Colonic mucosa (tissue), 4 donors: ENCODE measurements at regions not wholly inside any gene's neighbourhood (a gene's known extent, or its start where the extent isn't known, plus 50 kb on each side); places are given as distances from the start of the nearest gene placed in this dataset.

Source experiments
- DNase-seq: peaks from one replicate; pipeline ENCODE4 v3.0.0-alpha.2; 2020
- H3K27ac ChIP-seq: fragments of 200-600 bp; one replicate; pipeline ENCODE4 v1.8.0; 2021
- H3K27me3 ChIP-seq: fragments of 200-600 bp; one replicate; pipeline ENCODE4 v1.8.0; 2021
- H3K36me3 ChIP-seq: fragments of 200-600 bp; one replicate; pipeline ENCODE4 v1.8.0; 2021
- H3K4me1 ChIP-seq: fragments of 200-600 bp; one replicate; pipeline ENCODE4 v1.8.0; 2021; ENCODE audit warnings: mild to moderate bottlenecking
- H3K4me3 ChIP-seq: fragments of 200-600 bp; one replicate; pipeline ENCODE4 v1.8.0; 2021
- H3K9ac ChIP-seq, 2 donors: one replicate each; pipeline ENCODE4 v1.7.0; 2013; ENCODE audit warnings: control low read depth in 2 of 2, low read depth in 2 of 2, low read length in 2 of 2
- H3K9me3 ChIP-seq: fragments of 200-600 bp; one replicate; pipeline ENCODE4 v1.8.0; 2021
- CTCF ChIP-seq: fragments of 200-600 bp; IDR thresholded peaks from one replicate; pipeline ENCODE4 v1.8.0; 2022; ENCODE audit warnings: antibody characterized with exemption, mild to moderate bottlenecking
- intact Hi-C: fragments of 100-400 bp; cut with DNase I; formaldehyde crosslinking; loops from one replicate; pipeline ENCODE4 v1.14.1; 2022
- donor health status: healthy.
- donor health status: DM: no; HTN: no; CAD: no.
- donor health status: DM: no; HTN: no; CAD: no.

- no peaks in the 10 kb centered on the region for H3K36me3 ChIP-seq
- no peak overlapping the region for H3K4me3 ChIP-seq
- H3K27ac ChIP-seq = no peak overlapping the region
- DNase-seq = no peak
- H3K9ac ChIP-seq = no peak overlapping the region
- no peak for TF ChIP-seq CTCF
- intact Hi-C loops = no loop called here
- no peaks in the 10 kb centered on the region for H3K27me3 ChIP-seq
- H3K4me1 ChIP-seq = no peaks in the 10 kb centered on the region
- no peaks in the 10 kb centered on the region for H3K9me3 ChIP-seq
Measured at GRCh38 chr4:127410201-127410600, 222.6 kb upstream of the INTU start.

DNA sequence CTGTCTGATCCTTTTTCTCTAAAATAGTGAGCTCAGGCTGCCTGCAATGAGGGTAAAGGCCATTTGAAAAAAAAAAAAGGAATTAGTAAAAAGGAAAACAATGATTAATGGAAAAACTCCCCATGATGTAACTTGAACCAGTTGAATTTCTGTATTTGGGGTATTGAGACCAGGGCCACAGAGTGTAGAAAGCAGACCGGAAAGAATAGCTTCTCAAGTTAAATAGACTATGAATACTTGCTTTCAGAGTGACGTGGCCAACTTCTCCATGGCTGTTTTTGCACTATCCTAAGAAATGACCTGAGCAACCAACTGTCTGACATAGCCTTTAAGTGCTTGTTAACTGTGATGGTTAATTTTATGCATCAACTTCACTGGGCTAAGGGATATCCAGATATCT is 222.1 kb upstream of the INTU start:
- DNase-seq = no peak
- no peak overlapping the region for H3K4me3 ChIP-seq
- TF ChIP-seq CTCF = no peak
- no peak overlapping the region for H3K27ac ChIP-seq
- no peak overlapping the region for H3K9ac ChIP-seq
- H3K4me1 ChIP-seq = no peaks in the 10 kb centered on the region
- no peaks in the 10 kb centered on the region for H3K9me3 ChIP-seq
- no peaks in the 10 kb centered on the region for H3K36me3 ChIP-seq
- intact Hi-C loops = no loop called here
- no peaks in the 10 kb centered on the region for H3K27me3 ChIP-seq

DNA sequence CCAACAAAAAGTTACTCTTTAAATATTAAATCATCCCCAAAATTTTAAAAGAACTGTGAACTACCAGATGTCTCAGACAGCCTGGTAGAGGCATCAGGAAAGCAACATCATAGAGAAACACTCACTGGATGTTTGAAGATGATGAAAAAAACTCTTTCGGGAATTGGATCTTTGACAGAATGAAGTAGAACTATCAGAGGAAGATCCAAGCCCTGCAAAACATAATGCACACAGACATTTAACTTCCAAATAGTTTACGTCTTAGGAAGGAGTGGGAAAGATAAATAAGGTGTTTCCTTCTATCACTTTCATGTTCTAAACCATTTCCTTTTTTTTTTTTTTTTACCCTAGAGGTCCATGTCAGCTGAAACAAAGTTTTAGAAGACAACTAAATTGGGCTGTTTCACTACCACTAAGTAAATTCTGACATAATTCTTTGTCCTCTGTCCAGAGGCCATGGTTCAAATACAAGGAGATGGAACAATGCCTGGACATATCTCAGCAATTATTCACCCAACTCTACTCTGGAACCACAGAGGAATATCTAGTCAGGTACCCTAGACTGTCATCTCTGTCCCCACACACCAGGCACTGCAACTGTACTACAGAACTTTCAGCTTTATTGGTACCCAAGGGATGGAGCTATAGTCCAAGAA is 217.7 kb upstream of the INTU start:
- Histone ChIP-seq H3K9me3 (no peaks in the 10 kb centered on the region), H3K9ac (no peak overlapping the region), H3K4me3 (no peak overlapping the region), H3K27ac (no peak overlapping the region), H3K27me3 (no peaks in the 10 kb centered on the region), H3K4me1 (no peaks in the 10 kb centered on the region), H3K36me3 (no peaks in the 10 kb centered on the region)
- TF ChIP-seq CTCF = no peak
- intact Hi-C loops = no loop called here
- no peak for DNase-seq

GRCh38 chr4:127416115-127416514 is 216.6 kb upstream of the INTU start:
- intact Hi-C loops = no loop called here
- Histone ChIP-seq H3K9me3 (no peaks in the 10 kb centered on the region), H3K4me1 (no peaks in the 10 kb centered on the region), H3K27me3 (no peaks in the 10 kb centered on the region), H3K9ac (no peak overlapping the region), H3K36me3 (no peaks in the 10 kb centered on the region), H3K4me3 (no peak overlapping the region), H3K27ac (no peak overlapping the region)
- no peak for DNase-seq
- no peak for TF ChIP-seq CTCF

- H3K27ac ChIP-seq = no peak overlapping the region
- no peak overlapping the region for H3K9ac ChIP-seq
- no peak for TF ChIP-seq CTCF
- no peak overlapping the region for H3K4me3 ChIP-seq
- DNase-seq = no peak
- no peaks in the 10 kb centered on the region for H3K27me3 ChIP-seq
- H3K4me1 ChIP-seq = no peaks in the 10 kb centered on the region
- no peaks in the 10 kb centered on the region for H3K9me3 ChIP-seq
- intact Hi-C loops = no loop called here
- no peaks in the 10 kb centered on the region for H3K36me3 ChIP-seq
Measured at GRCh38 chr4:127417885-127418535, 214.7 kb upstream of the INTU start.
